Transverse colon (tissue), 4 donors: ENCODE measurements at regions not wholly inside any gene's neighbourhood (a gene's known extent, or its start where the extent isn't known, plus 50 kb on each side); places are given as distances from the start of the nearest gene placed in this dataset.

Experiments
- EP300 ChIP-seq: sonication (generic); formaldehyde crosslinking; IDR thresholded peaks from one replicate; pipeline ENCODE4 v1.6.1; 2017; ENCODE audit warnings: antibody characterized with exemption, low read depth
- POLR2A ChIP-seq: fragments of 450-650 bp; IDR thresholded peaks from one replicate; pipeline ENCODE4 v1.6.1; 2016; ENCODE audit warnings: antibody characterized with exemption, mild to moderate bottlenecking, moderate library complexity
- POLR2AphosphoS5 ChIP-seq, 3 donors: sonication (generic); formaldehyde crosslinking; IDR thresholded peaks; one replicate each; pipeline ENCODE4 v1.6.1; 2016; ENCODE audit warnings: antibody characterized with exemption in 3 of 3
- TF ChIP-seq, protein P1 (sequence below), 5 experiments: fragments of 200-600 bp in 3 of 5; fragments of 450-650 bp in 2 of 5; sonication (generic) in 3 of 5; IDR thresholded peaks; 1 replicate in 2 of 5; 2 replicates in 3 of 5; pipeline ENCODE4 v1.5.1; 2016 to 2017; ENCODE audit warnings: antibody characterized with exemption in 5 of 5, inconsistent platforms in 3 of 5, mild to moderate bottlenecking in 2 of 5, moderate library complexity in 1 of 5

- TF ChIP-seq, protein P1, sequence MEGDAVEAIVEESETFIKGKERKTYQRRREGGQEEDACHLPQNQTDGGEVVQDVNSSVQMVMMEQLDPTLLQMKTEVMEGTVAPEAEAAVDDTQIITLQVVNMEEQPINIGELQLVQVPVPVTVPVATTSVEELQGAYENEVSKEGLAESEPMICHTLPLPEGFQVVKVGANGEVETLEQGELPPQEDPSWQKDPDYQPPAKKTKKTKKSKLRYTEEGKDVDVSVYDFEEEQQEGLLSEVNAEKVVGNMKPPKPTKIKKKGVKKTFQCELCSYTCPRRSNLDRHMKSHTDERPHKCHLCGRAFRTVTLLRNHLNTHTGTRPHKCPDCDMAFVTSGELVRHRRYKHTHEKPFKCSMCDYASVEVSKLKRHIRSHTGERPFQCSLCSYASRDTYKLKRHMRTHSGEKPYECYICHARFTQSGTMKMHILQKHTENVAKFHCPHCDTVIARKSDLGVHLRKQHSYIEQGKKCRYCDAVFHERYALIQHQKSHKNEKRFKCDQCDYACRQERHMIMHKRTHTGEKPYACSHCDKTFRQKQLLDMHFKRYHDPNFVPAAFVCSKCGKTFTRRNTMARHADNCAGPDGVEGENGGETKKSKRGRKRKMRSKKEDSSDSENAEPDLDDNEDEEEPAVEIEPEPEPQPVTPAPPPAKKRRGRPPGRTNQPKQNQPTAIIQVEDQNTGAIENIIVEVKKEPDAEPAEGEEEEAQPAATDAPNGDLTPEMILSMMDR (IDR thresholded peaks at IDR 0.05), result no peak
- TF ChIP-seq POLR2AphosphoS5 (IDR thresholded peaks at IDR 0.05) (no peak), POLR2A (no peak), EP300 (no peak)
These were observed 621.7 kb downstream of the MATN1 start for GRCh38 chr1:30101487-30102227.
